Omental fat pad (tissue), 3 donors: ENCODE measurements at regions not wholly inside any gene's neighbourhood (a gene's known extent, or its start where the extent isn't known, plus 50 kb on each side); places are given as distances from the start of the nearest gene placed in this dataset.

Experiments
- ATAC-seq: fragments of 150-250 bp; one replicate; pipeline ENCODE4 v1.9.1; 2016; ENCODE audit warnings: mild to moderate bottlenecking, moderate library complexity; ENCODE audit not compliant: low FRiP score
- DNase-seq: peaks from one replicate; pipeline ENCODE4 v3.0.0-alpha.2; 2019; ENCODE audit warnings: low spot score
- TF ChIP-seq, protein P1 (sequence below), 3 donors: fragments of 450-650 bp; IDR thresholded peaks; one replicate each; pipeline ENCODE4 v1.5.1; 2016 to 2017; ENCODE audit warnings: antibody characterized with exemption in 3 of 3, mild to moderate bottlenecking in 3 of 3, moderate library complexity in 2 of 3

DNA sequence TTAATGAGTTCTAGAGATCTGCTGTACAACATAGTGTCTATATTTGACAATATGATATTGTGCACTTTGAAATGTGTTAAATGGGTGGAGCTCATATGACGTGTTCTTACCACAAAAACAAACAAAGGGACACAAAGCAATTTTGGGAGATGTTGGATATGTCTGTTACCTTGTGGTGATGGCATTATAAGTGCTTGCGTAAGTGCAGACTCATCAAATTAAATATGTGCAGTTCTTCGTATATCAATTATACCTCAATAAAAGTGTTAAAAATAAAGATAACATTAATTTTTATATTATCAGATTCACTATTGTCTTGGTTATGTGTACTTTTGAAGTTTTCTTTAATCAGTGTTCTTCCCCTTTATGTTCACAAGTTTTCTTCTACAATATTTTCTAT, 372.9 kb upstream of the COBL start:
- DNase-seq (no peak), ATAC-seq (no peak)
- TF ChIP-seq, protein P1, sequence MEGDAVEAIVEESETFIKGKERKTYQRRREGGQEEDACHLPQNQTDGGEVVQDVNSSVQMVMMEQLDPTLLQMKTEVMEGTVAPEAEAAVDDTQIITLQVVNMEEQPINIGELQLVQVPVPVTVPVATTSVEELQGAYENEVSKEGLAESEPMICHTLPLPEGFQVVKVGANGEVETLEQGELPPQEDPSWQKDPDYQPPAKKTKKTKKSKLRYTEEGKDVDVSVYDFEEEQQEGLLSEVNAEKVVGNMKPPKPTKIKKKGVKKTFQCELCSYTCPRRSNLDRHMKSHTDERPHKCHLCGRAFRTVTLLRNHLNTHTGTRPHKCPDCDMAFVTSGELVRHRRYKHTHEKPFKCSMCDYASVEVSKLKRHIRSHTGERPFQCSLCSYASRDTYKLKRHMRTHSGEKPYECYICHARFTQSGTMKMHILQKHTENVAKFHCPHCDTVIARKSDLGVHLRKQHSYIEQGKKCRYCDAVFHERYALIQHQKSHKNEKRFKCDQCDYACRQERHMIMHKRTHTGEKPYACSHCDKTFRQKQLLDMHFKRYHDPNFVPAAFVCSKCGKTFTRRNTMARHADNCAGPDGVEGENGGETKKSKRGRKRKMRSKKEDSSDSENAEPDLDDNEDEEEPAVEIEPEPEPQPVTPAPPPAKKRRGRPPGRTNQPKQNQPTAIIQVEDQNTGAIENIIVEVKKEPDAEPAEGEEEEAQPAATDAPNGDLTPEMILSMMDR (IDR thresholded peaks at IDR 0.05) = no peak

DNA sequence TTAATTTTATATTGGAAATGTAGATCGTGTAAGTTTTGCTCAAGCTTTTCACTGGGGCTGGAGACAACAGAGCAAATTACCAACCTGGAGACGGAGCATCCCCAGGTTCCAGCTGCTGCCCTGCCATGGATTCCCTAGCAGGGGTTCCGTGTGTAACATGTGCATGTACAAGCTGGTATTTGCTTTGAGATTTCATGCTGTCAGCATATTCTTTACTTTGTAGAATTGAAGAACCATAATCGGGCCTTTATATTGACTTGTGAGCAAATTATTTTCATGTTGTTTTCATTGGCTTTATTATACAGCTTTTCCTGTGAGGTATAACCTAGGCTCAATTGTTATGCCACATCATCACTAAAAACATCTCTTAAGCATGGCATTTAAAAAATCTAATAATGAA, 369.2 kb upstream of the COBL start:
- DNase-seq (no peak), ATAC-seq (no peak)
- TF ChIP-seq, protein P1 (IDR thresholded peaks at IDR 0.05) = no peak

DNA sequence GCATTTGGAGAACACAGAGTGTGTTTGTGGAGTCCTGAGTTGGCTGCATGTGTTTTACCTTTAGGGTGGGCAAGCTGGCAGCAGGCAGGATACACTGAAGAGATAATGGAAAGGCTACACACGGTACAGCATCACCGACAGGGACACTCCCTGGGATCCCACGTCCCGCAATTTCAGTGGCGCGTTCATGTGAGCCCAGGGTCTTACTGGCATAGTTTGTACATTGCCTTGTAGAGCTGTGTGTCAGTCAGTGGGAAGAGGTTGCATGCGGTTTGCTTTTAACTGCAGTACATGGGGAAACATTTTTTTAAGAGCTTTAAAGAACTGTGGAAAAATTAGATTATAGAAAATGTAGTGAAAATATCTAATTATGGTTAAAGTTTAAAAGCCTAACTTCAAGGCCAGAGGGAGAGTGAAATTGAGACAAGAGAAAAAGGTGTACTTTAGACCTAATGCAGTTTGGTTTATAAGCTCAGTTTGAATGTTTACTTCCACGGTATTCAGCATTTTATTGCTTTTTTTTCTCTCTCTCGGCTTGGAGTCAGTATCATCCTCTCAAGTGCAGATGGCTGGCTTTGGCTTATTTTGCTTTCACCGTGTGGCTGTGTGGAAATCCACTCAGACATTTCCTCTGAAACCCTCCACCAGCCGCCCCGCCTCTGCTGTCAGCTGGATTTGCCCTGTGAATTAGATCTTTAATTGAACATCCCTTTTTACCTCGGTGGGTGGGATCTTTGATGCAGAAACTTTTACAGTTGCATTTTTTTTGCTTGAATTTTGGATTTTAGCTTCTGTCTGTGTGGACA, 364.2 kb upstream of the COBL start:
- TF ChIP-seq, protein P1 (IDR thresholded peaks at IDR 0.05) = no peak
- ATAC-seq = no peak
- no peak for DNase-seq

DNA sequence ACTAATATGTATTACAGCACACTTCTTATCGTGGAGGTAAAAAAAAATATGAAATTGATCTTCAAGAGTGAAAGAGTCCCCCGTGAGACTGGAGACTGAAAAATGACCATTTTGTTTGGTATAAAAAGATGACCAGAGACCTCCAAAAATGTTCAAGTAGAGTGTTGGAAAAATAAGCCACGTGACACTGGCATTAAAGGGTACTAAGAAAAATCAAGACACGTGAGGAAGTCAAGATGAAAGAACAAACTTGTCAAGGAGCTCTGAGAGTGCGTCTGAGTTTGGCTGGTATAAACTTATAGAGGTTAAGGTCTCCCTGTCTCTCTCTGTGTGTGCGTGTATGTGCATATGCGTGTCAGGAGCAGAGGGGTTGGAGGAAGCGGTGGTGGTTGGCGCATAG, 362.7 kb upstream of the COBL start:
- TF ChIP-seq, protein P1 (IDR thresholded peaks at IDR 0.05) = no peak
- no peak for DNase-seq
- no peak for ATAC-seq

DNA sequence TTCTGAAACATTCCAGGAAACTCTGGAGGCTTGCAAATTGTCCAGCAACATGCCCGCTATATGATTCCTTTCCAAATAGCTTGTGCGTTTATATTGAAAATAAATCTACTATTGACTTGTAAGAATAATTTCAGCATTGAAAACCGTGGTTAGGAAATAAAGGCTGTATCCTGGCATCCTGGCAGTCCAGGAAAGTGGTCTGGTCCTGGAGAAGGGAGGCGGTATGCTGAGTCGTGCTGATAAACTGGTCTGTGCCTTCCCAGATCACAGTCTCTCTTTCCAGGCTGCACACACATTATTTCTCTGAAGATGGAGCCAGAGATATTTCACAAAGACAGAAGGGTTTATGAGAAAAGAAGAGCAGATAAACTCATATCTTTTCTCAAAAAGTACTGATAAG, 350.1 kb upstream of the COBL start:
- no peak for DNase-seq
- TF ChIP-seq, protein P1 (IDR thresholded peaks at IDR 0.05) = no peak

DNA sequence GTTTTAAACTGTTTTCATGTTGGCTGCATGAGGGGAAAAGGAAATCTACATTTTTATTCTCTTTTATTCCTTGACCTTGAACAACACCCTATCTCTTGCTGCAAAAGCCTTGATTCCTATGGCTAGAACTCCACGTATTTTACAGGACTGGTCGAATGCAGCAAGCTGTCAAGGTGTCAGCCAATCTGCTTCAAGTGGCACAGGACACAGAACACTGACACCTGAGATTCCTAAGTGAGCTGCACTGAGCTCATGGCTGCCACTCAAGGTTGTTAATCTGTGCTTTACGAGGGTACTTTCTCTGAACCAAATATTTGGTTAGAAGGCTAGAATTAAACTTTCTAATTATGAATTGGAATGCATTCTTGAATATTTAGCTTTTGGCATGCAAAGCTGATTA, 349.7 kb upstream of the COBL start:
- DNase-seq (no peak), ATAC-seq (no peak)
- TF ChIP-seq, protein P1 (IDR thresholded peaks at IDR 0.05) = no peak

More for the DNA sequence above, 350.1 kb upstream of the COBL start:
- no peak for ATAC-seq
